ENCODE measurements at regions not wholly inside any gene's neighbourhood (a gene's known extent, or its start where the extent isn't known, plus 50 kb on each side); places are given as distances from the start of the nearest gene placed in this dataset.

- TF ChIP-seq POLR2A (IDR thresholded peaks at IDR 0.05; ENCODE audit: low read depth, low read length) (no peak), POLR2AphosphoS5 (IDR thresholded peaks at IDR 0.05; ENCODE audit: low read depth, low read length) (no peak), TAF1 (IDR thresholded peaks at IDR 0.05; ENCODE audit: borderline replicate concordance, low read depth, low read length) (no peak)
Measured at GRCh38 chr13:111004444-111004843, 89.6 kb upstream of the ANKRD10 start.
